Omental fat pad (tissue), 3 donors: ENCODE measurements at regions not wholly inside any gene's neighbourhood (a gene's known extent, or its start where the extent isn't known, plus 50 kb on each side); places are given as distances from the start of the nearest gene placed in this dataset.

ENCODE experiments used
- ATAC-seq: fragments of 150-250 bp; one replicate; pipeline ENCODE4 v1.9.1; 2016; ENCODE audit warnings: mild to moderate bottlenecking, moderate library complexity; ENCODE audit not compliant: low FRiP score
- DNase-seq: peaks from one replicate; pipeline ENCODE4 v3.0.0-alpha.2; 2019; ENCODE audit warnings: low spot score
- CTCF ChIP-seq, 3 donors: fragments of 450-650 bp; IDR thresholded peaks; one replicate each; pipeline ENCODE4 v1.5.1; 2016 to 2017; ENCODE audit warnings: antibody characterized with exemption in 3 of 3, mild to moderate bottlenecking in 3 of 3, moderate library complexity in 2 of 3

GRCh38 chr5:77869116-77869798, 93.1 kb upstream of the TBCA start:
- no peak for TF ChIP-seq CTCF (IDR thresholded peaks at IDR 0.05)
- no peak for DNase-seq
- no peak for ATAC-seq

- ATAC-seq (no peak), DNase-seq (no peak)
- TF ChIP-seq CTCF (IDR thresholded peaks at IDR 0.05): no peak
Observed at GRCh38 chr5:77867914-77868313, 91.8 kb upstream of the TBCA start.

GRCh38 chr5:77867194-77867691, 91.1 kb upstream of the TBCA start:
- DNase-seq: no peak
- no peak for TF ChIP-seq CTCF (IDR thresholded peaks at IDR 0.05)
- no peak for ATAC-seq

- DNase-seq (no peak), ATAC-seq (no peak)
- TF ChIP-seq CTCF (IDR thresholded peaks at IDR 0.05): no peak
Observed at GRCh38 chr5:77866198-77866597, 90.1 kb upstream of the TBCA start.

GRCh38 chr5:77864997-77865396, 88.9 kb upstream of the TBCA start:
- TF ChIP-seq CTCF (IDR thresholded peaks at IDR 0.05): no peak
- no peak for ATAC-seq
- DNase-seq: no peak

GRCh38 chr5:77863181-77863580, 87.0 kb upstream of the TBCA start:
- DNase-seq (no peak), ATAC-seq (no peak)
- TF ChIP-seq CTCF (IDR thresholded peaks at IDR 0.05): no peak

- ATAC-seq: no peak
- no peak for DNase-seq
- no peak for TF ChIP-seq CTCF (IDR thresholded peaks at IDR 0.05)
Observed at GRCh38 chr5:77861576-77861975, 85.4 kb upstream of the TBCA start.
